ENCODE measurements at regions not wholly inside any gene's neighbourhood (a gene's known extent, or its start where the extent isn't known, plus 50 kb on each side); places are given as distances from the start of the nearest gene placed in this dataset.

DNA sequence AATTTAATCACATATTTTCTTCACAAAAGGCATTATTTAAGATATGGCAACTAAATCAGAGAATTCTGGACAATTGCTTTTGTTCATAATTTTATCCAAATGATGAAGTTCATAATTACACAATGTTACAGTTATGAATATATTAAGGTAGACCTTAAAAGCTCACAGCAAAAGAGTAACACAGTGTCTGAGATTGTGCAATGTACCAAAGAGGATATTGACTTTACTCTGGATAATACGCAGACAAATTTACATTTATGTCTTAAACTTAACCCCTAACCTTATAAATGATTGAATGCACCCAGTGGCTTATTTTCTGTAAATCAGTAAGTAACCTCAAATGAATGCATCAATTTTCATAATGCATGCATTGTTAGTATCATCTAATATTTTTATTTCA lies 216.2 kb upstream of the SAMSN1 start:
- TF ChIP-seq, protein P1, sequence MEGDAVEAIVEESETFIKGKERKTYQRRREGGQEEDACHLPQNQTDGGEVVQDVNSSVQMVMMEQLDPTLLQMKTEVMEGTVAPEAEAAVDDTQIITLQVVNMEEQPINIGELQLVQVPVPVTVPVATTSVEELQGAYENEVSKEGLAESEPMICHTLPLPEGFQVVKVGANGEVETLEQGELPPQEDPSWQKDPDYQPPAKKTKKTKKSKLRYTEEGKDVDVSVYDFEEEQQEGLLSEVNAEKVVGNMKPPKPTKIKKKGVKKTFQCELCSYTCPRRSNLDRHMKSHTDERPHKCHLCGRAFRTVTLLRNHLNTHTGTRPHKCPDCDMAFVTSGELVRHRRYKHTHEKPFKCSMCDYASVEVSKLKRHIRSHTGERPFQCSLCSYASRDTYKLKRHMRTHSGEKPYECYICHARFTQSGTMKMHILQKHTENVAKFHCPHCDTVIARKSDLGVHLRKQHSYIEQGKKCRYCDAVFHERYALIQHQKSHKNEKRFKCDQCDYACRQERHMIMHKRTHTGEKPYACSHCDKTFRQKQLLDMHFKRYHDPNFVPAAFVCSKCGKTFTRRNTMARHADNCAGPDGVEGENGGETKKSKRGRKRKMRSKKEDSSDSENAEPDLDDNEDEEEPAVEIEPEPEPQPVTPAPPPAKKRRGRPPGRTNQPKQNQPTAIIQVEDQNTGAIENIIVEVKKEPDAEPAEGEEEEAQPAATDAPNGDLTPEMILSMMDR (conservative IDR thresholded peaks at IDR 0.05) = no peak
- TF ChIP-seq EZH2 (IDR thresholded peaks at IDR 0.05; ENCODE audit: low read depth) = no peak
